ENCODE measurements at regions not wholly inside any gene's neighbourhood (a gene's known extent, or its start where the extent isn't known, plus 50 kb on each side); places are given as distances from the start of the nearest gene placed in this dataset.

- peaks cover 26% of the 10 kb centered on the region for H3K9me3 Mint-ChIP-seq (ENCODE audit: unreplicated experiment)
- intact Hi-C loops (cut with micrococcal nuclease; ENCODE audit: unreplicated experiment): loop anchor here (2.0 kb wide), 1 partner anchor 887 kb away; no protein-coding TSS in a partner anchor
- ChIA-PET POLR2A (no interaction called here), CTCF (interaction anchor here (2.0 kb wide), 1 partner anchor 888 kb away, joined by 6 read pairs; no protein-coding TSS in a partner anchor)
- Histone ChIP-seq H3K36me3 (ENCODE audit: control insufficient read depth, insufficient read depth, low read length) (no peaks in the 10 kb centered on the region), H3K4me3 (ENCODE audit: low read depth, low read length) (no peak overlapping the region), H3K27me3 (replicated peaks; ENCODE audit: control insufficient read depth, insufficient read depth, low read length) (no peaks in the 10 kb centered on the region), H3K4me1 (no peaks in the 10 kb centered on the region), H3K9me3 (no peaks in the 10 kb centered on the region)
- H3K27ac Mint-ChIP-seq (ENCODE audit: unreplicated experiment): no peak overlapping the region
- H3K4me1 Mint-ChIP-seq (ENCODE audit: low read depth, unreplicated experiment): no peaks in the 10 kb centered on the region
- no peaks in the 10 kb centered on the region for H3K27me3 Mint-ChIP-seq (ENCODE audit: insufficient read depth, unreplicated experiment)
- H3K36me3 Mint-ChIP-seq (ENCODE audit: insufficient read depth, unreplicated experiment): no peaks in the 10 kb centered on the region
- no TSS peak for BruUV-seq (replicated peaks)
- H3K4me3 Mint-ChIP-seq (ENCODE audit: unreplicated experiment): no peak overlapping the region
- TF ChIP-seq, protein P1, sequence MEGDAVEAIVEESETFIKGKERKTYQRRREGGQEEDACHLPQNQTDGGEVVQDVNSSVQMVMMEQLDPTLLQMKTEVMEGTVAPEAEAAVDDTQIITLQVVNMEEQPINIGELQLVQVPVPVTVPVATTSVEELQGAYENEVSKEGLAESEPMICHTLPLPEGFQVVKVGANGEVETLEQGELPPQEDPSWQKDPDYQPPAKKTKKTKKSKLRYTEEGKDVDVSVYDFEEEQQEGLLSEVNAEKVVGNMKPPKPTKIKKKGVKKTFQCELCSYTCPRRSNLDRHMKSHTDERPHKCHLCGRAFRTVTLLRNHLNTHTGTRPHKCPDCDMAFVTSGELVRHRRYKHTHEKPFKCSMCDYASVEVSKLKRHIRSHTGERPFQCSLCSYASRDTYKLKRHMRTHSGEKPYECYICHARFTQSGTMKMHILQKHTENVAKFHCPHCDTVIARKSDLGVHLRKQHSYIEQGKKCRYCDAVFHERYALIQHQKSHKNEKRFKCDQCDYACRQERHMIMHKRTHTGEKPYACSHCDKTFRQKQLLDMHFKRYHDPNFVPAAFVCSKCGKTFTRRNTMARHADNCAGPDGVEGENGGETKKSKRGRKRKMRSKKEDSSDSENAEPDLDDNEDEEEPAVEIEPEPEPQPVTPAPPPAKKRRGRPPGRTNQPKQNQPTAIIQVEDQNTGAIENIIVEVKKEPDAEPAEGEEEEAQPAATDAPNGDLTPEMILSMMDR (IDR thresholded peaks at IDR 0.05; ENCODE audit: insufficient read depth in 1 of 2, low read depth in 1 of 2, low read length in 1 of 2, severe bottlenecking in 1 of 2, unreplicated experiment in 1 of 2): no peak
- no peak for DNase-seq
Measured at GRCh38 chr5:15993919-15994318, 185.7 kb downstream of the MARCHF11 start.

DNA sequence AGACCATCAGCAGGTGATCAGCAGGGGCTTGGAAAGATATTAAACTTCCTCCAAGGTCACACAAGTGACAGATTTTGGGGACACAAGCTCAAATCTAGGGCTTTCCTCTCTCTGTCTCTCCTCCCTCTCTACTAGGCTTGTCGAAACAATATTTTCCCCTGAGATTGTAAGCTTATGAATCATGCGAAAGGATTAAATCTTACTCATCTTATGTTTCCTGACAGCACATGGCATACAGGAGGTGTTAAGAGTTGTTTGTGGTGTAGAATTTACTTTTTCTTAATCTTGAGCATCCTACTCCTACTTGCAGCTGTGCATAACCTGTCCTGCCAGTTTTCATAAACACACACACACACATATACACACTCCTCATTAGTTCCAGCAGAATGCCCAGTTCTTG lies 186.3 kb downstream of the MARCHF11 start:
- Histone ChIP-seq H3K9me3 (no peaks in the 10 kb centered on the region), H3K4me1 (no peaks in the 10 kb centered on the region), H3K36me3 (ENCODE audit: control insufficient read depth, insufficient read depth, low read length) (no peaks in the 10 kb centered on the region), H3K4me3 (ENCODE audit: low read depth, low read length) (no peak overlapping the region), H3K27me3 (replicated peaks; ENCODE audit: control insufficient read depth, insufficient read depth, low read length) (no peaks in the 10 kb centered on the region)
- H3K9me3 Mint-ChIP-seq (ENCODE audit: unreplicated experiment): peaks cover 26% of the 10 kb centered on the region
- intact Hi-C loops (cut with micrococcal nuclease; ENCODE audit: unreplicated experiment): no loop called here
- CTCF ChIA-PET: no interaction called here
- no peaks in the 10 kb centered on the region for H3K27me3 Mint-ChIP-seq (ENCODE audit: insufficient read depth, unreplicated experiment)
- no peak overlapping the region for H3K27ac Mint-ChIP-seq (ENCODE audit: unreplicated experiment)
- POLR2A ChIA-PET: no interaction called here
- no peak for DNase-seq
- H3K4me3 Mint-ChIP-seq (ENCODE audit: unreplicated experiment): no peak overlapping the region
- H3K36me3 Mint-ChIP-seq (ENCODE audit: insufficient read depth, unreplicated experiment): no peaks in the 10 kb centered on the region
- BruUV-seq (replicated peaks): no TSS peak
- H3K4me1 Mint-ChIP-seq (ENCODE audit: low read depth, unreplicated experiment): no peaks in the 10 kb centered on the region
- TF ChIP-seq, protein P1 (IDR thresholded peaks at IDR 0.05; ENCODE audit: insufficient read depth in 1 of 2, low read depth in 1 of 2, low read length in 1 of 2, severe bottlenecking in 1 of 2, unreplicated experiment in 1 of 2): no peak

DNA sequence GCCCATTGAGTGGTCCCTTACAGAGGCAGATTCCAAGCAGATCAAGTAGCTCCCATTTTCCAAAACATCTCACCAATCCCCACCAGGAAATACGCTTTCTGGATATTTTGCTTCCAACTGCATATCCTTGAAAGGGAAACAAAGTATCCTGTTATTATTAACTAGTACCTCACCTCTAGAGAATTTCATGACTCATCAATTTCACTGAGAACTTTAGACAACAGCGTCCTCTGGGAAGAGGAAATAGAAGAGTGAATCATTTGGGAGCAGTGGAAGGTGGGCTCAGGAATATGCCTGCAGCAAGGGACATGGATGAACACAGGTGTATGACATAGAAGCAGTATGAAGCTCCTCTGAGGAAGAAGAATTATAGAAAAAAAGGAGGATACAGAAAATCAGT lies 186.7 kb downstream of the MARCHF11 start:
- CTCF ChIA-PET: no interaction called here
- H3K9me3 ChIP-seq: no peaks in the 10 kb centered on the region
- no peaks in the 10 kb centered on the region for H3K4me1 ChIP-seq
- no peak overlapping the region for H3K4me3 ChIP-seq (ENCODE audit: low read depth, low read length)
- no peaks in the 10 kb centered on the region for H3K27me3 Mint-ChIP-seq (ENCODE audit: insufficient read depth, unreplicated experiment)
- H3K27ac Mint-ChIP-seq (ENCODE audit: unreplicated experiment): no peak overlapping the region
- H3K36me3 ChIP-seq (ENCODE audit: control insufficient read depth, insufficient read depth, low read length): no peaks in the 10 kb centered on the region
- no peaks in the 10 kb centered on the region for H3K27me3 ChIP-seq (replicated peaks; ENCODE audit: control insufficient read depth, insufficient read depth, low read length)
- TF ChIP-seq, protein P1 (IDR thresholded peaks at IDR 0.05; ENCODE audit: insufficient read depth in 1 of 2, low read depth in 1 of 2, low read length in 1 of 2, severe bottlenecking in 1 of 2, unreplicated experiment in 1 of 2): no peak
- H3K4me1 Mint-ChIP-seq (ENCODE audit: low read depth, unreplicated experiment): no peaks in the 10 kb centered on the region
- intact Hi-C loops (cut with micrococcal nuclease; ENCODE audit: unreplicated experiment): no loop called here
- BruUV-seq (replicated peaks): no TSS peak
- POLR2A ChIA-PET: no interaction called here
- no peak for DNase-seq
- no peak overlapping the region for H3K4me3 Mint-ChIP-seq (ENCODE audit: unreplicated experiment)
- H3K9me3 Mint-ChIP-seq (ENCODE audit: unreplicated experiment): peaks cover 26% of the 10 kb centered on the region
- H3K36me3 Mint-ChIP-seq (ENCODE audit: insufficient read depth, unreplicated experiment): no peaks in the 10 kb centered on the region

Measured in Caco-2 (cell line).